ENCODE measurements at regions not wholly inside any gene's neighbourhood (a gene's known extent, or its start where the extent isn't known, plus 50 kb on each side); places are given as distances from the start of the nearest gene placed in this dataset.

- no peak overlapping the region for H3K9ac ChIP-seq (ENCODE audit: low read depth, low read length)
- 0 out of 2 replicates have a peak overlapping the region, but pooled peaks have one; percentile 18 for H2BK20ac ChIP-seq (ENCODE audit: low read depth, low read length)
- intact Hi-C loops (cut with micrococcal nuclease) (no loop called here), in situ Hi-C loops (cut with MboI; ENCODE audit: low sequenced_read_pairs) (no loop called here), dilution Hi-C loops (cut with HindIII; ENCODE audit: low sequenced_read_pairs, unreplicated experiment) (no loop called here)
- H3K9me1 ChIP-seq (ENCODE audit: insufficient read depth, low read length) = 0 out of 2 replicates have a peak, but pooled peaks cover 2% of the 10 kb centered on the region
- no peak overlapping the region for H2AK9ac ChIP-seq (replicated peaks; ENCODE audit: low read depth, low read length, poor library complexity)
- peak overlapping the region; percentile 11; the same call in 1 of the 2 replicates for H2AK5ac ChIP-seq (ENCODE audit: low read depth, low read length)
- H2AFZ ChIP-seq (replicated peaks; ENCODE audit: low read length, poor library complexity) = no peak overlapping the region
- H4K5ac ChIP-seq (ENCODE audit: low read depth, low read length) = no peak overlapping the region
- CTCF ChIA-PET = interaction anchor here (1.2 kb wide), 1 partner anchor 36 kb away, joined by 4 read pairs; no protein-coding TSS in a partner anchor
- H3K56ac ChIP-seq (ENCODE audit: extremely low read depth, insufficient read depth, low read length) = no peak overlapping the region
- BruUV-seq (replicated peaks) = no TSS peak
- no peaks in the 10 kb centered on the region; the same call in 1 of the 2 replicates for H3K27me3 ChIP-seq (ENCODE audit: control insufficient read depth, insufficient read depth, low read length)
- POLR2A ChIA-PET (ENCODE audit: unreplicated experiment) = interaction anchor here (0.6 kb wide), 1 partner anchor 257 kb away, joined by 3 read pairs; no protein-coding TSS in a partner anchor
- H3K4me2 ChIP-seq (ENCODE audit: low read depth, low read length) = no peak overlapping the region
- H3K14ac ChIP-seq (replicated peaks; ENCODE audit: low read depth, low read length) = 0 out of 2 replicates have a peak overlapping the region, but pooled peaks have one; percentile 55
- H2BK5ac ChIP-seq (ENCODE audit: low read depth, low read length, poor library complexity, severe bottlenecking) = no peak overlapping the region
- ATAC-seq (ENCODE audit: low read depth) = peak; percentile 94
- H3K79me1 ChIP-seq (ENCODE audit: low read depth in 1 of 2, low read length in 2 of 2) = no peaks in the 10 kb centered on the region
- peak; percentile 98 for DNase-seq
- no peak overlapping the region for H3K4me3 ChIP-seq (ENCODE audit: insufficient read depth, low read depth, low read length)
- H4K20me1 ChIP-seq (ENCODE audit: insufficient read depth, low read length) = no peaks in the 10 kb centered on the region
- no peak overlapping the region for H3K27ac ChIP-seq (ENCODE audit: insufficient read depth, low read length)
- no peak overlapping the region for H4K91ac ChIP-seq (ENCODE audit: insufficient read depth, low read depth, low read length)
- no peak overlapping the region for H3K23ac ChIP-seq (ENCODE audit: low read depth, low read length)
- H3K4me1 ChIP-seq (ENCODE audit: control insufficient read depth, insufficient read depth, low read length) = no peaks in the 10 kb centered on the region; the same call in 1 of the 2 replicates
- H3K4ac ChIP-seq (ENCODE audit: low read depth, low read length) = peak overlapping the region; percentile 38; the same call in 1 of the 2 replicates
- H2BK15ac ChIP-seq (ENCODE audit: low read depth, low read length) = no peak overlapping the region
- TF ChIP-seq NFE2L2 (IDR thresholded peaks at IDR 0.05; ENCODE audit: low read depth, low read length) (no peak), BHLHE40 (IDR thresholded peaks at IDR 0.05; ENCODE audit: low read depth, low read length) (peak; percentile 27; the same call in 1 of the 2 replicates), RCOR1 (IDR thresholded peaks at IDR 0.05; ENCODE audit: insufficient replicate concordance, low read length) (peak; percentile 35), MAFK (IDR thresholded peaks at IDR 0.05; ENCODE audit: low read depth, low read length) (peak; percentile 53; the same call in 1 of the 2 replicates), RAD21 (IDR thresholded peaks at IDR 0.05; ENCODE audit: low read length) (peak; percentile 19; the same call in 1 of the 2 replicates), FOS (IDR thresholded peaks at IDR 0.05; ENCODE audit: low read depth, low read length) (peak; percentile 10; the same call in 1 of the 2 replicates), USF2 (IDR thresholded peaks at IDR 0.05; ENCODE audit: low read depth, low read length) (peak; percentile 72), RFX5 (IDR thresholded peaks at IDR 0.05; ENCODE audit: low read depth, low read length) (no peak), MXI1 (IDR thresholded peaks at IDR 0.05; ENCODE audit: borderline replicate concordance, low read depth, low read length) (peak; percentile 62; the same call in 1 of the 2 replicates), POLR2A (IDR thresholded peaks at IDR 0.05; ENCODE audit: low read depth, low read length) (no peak)
- H3K9me3 ChIP-seq (ENCODE audit: control insufficient read depth, insufficient read depth, low read length) = peaks cover 3% of the 10 kb centered on the region; the same call in 1 of the 2 replicates
- no peak overlapping the region; the same call in 1 of the 2 replicates for H3K18ac ChIP-seq (ENCODE audit: low read depth, low read length)
- no peaks in the 10 kb centered on the region for H3K36me3 ChIP-seq (ENCODE audit: control insufficient read depth, insufficient read depth, low read length)
- WGBS, 2 experiments (ENCODE audit: extremely low coverage in 2 of 2, insufficient read length in 1 of 2) = no CpG with 5 or more reads among the region's 3 CpGs
- peak overlapping the region in 1 of 2 experiments; percentile 41; a peak in 1 of 4 replicates for H4K8ac ChIP-seq (ENCODE audit: low read depth in 2 of 2, low read length in 2 of 2)
- peak overlapping the region; percentile 41; the same call in 1 of the 2 replicates for H2BK120ac ChIP-seq (ENCODE audit: low read depth, low read length)
These were observed 105.9 kb upstream of the CREB1 start for GRCh38 chr2:207423886-207424285.

Data from IMR-90 (cell line).